HEK293 (cell line): ENCODE measurements at regions not wholly inside any gene's neighbourhood (a gene's known extent, or its start where the extent isn't known, plus 50 kb on each side); places are given as distances from the start of the nearest gene placed in this dataset.

Experiments used
- CTCF ChIA-PET: fragments of 350-600 bp; formaldehyde crosslinking; extraction: SDS; loops from one replicate; lab custom pipeline; 2021; ENCODE audit warnings: antibody characterized with exemption; lab: Yijun Ruan, JAX
- POLR2A ChIA-PET: fragments of 300-600 bp; formaldehyde crosslinking; extraction: SDS; loops from one replicate; lab custom pipeline; 2020; ENCODE audit warnings: antibody characterized with exemption, inconsistent platforms; lab: Yijun Ruan, JAX
- H3K27ac ChIP-seq: fragments of 200-500 bp; sonication (Bioruptor generic); 2 replicates; pipeline ENCODE4 v1.5.1; 2014; ENCODE audit warnings: low read depth, low read length, control low read depth, inconsistent platforms; ENCODE audit errors: extremely low read depth
- H3K36me3 ChIP-seq, 2 experiments: fragments of 200-500 bp in 1 of 2; sonication (Bioruptor generic) in 1 of 2; 1 replicate in 1 of 2; 2 replicates in 1 of 2; pipeline ENCODE4 v1.5.1; 2014 to 2017; ENCODE audit warnings: inconsistent platforms in 2 of 2, low read length in 2 of 2; ENCODE audit not compliant: control insufficient read depth in 2 of 2, insufficient read depth in 1 of 2
- H3K4me1 ChIP-seq: fragments of 200-500 bp; sonication (Bioruptor generic); 2 replicates; pipeline ENCODE4 v1.5.1; 2014; ENCODE audit warnings: mild to moderate bottlenecking, low read length, inconsistent platforms; ENCODE audit not compliant: control insufficient read depth, insufficient read depth
- H3K4me3 ChIP-seq: 2 replicates; pipeline ENCODE4 v1.5.1; 2011; ENCODE audit warnings: low read depth, mild to moderate bottlenecking, control low read depth, low read length, moderate library complexity
- H3K9me3 ChIP-seq: fragments of 200-500 bp; sonication (Bioruptor generic); 2 replicates; pipeline ENCODE4 v1.5.1; 2014; ENCODE audit warnings: low read depth, low read length, inconsistent platforms; ENCODE audit not compliant: control insufficient read depth, insufficient read depth
- BCL11A ChIP-seq: fragments of 450-650 bp; formaldehyde crosslinking; IDR thresholded peaks from 2 replicates; pipeline ENCODE4 v1.5.1; 2016; ENCODE audit warnings: low read depth, missing biosample characterization, missing genetic modification characterization
- FEZF1 ChIP-seq: fragments of 450-650 bp; formaldehyde crosslinking; IDR thresholded peaks from 2 replicates; pipeline ENCODE4 v1.5.1; 2016; ENCODE audit warnings: missing biosample characterization, missing genetic modification characterization
- SP2 ChIP-seq: fragments of 450-650 bp; formaldehyde crosslinking; IDR thresholded peaks from 2 replicates; pipeline ENCODE4 v1.5.1; 2016; ENCODE audit warnings: missing biosample characterization, missing genetic modification characterization
- ZBTB17 ChIP-seq: fragments of 450-650 bp; formaldehyde crosslinking; IDR thresholded peaks from 2 replicates; pipeline ENCODE4 v1.5.1; 2016; ENCODE audit warnings: missing biosample characterization, missing genetic modification characterization
- ZEB2 ChIP-seq: fragments of 450-650 bp; formaldehyde crosslinking; IDR thresholded peaks from 2 replicates; pipeline ENCODE4 v1.5.1; 2016; ENCODE audit warnings: missing biosample characterization, missing genetic modification characterization
- ZNF132 ChIP-seq: fragments of 450-650 bp; formaldehyde crosslinking; IDR thresholded peaks from 2 replicates; pipeline ENCODE4 v1.5.1; 2017; ENCODE audit warnings: missing biosample characterization, missing genetic modification characterization, borderline replicate concordance
- ZNF133 ChIP-seq: fragments of 450-650 bp; formaldehyde crosslinking; IDR thresholded peaks from 2 replicates; pipeline ENCODE4 v1.5.1; 2016; ENCODE audit warnings: missing biosample characterization, missing genetic modification characterization
- ZNF174 ChIP-seq: fragments of 450-650 bp; formaldehyde crosslinking; IDR thresholded peaks from 2 replicates; pipeline ENCODE4 v1.5.0; 2017; ENCODE audit warnings: missing biosample characterization, mild to moderate bottlenecking, missing genetic modification characterization
- ZNF184 ChIP-seq: fragments of 450-650 bp; IDR thresholded peaks from 2 replicates; pipeline ENCODE4 v1.5.1; 2018; ENCODE audit warnings: missing biosample characterization, mild to moderate bottlenecking, missing genetic modification characterization
- ZNF354C ChIP-seq: fragments of 450-650 bp; formaldehyde crosslinking; IDR thresholded peaks from 2 replicates; pipeline ENCODE4 v1.5.1; 2016; ENCODE audit warnings: missing biosample characterization, missing genetic modification characterization, low read depth, borderline replicate concordance
- ZNF416 ChIP-seq: fragments of 450-650 bp; formaldehyde crosslinking; IDR thresholded peaks from 2 replicates; pipeline ENCODE4 v1.5.1; 2016; ENCODE audit warnings: missing biosample characterization, missing genetic modification characterization
- ZNF521 ChIP-seq: fragments of 450-650 bp; formaldehyde crosslinking; IDR thresholded peaks from 2 replicates; pipeline ENCODE4 v1.5.1; 2017; ENCODE audit warnings: missing biosample characterization, mild to moderate bottlenecking, missing genetic modification characterization
- ZNF548 ChIP-seq: fragments of 450-650 bp; formaldehyde crosslinking; IDR thresholded peaks from 2 replicates; pipeline ENCODE4 v1.5.1; 2016; ENCODE audit warnings: missing biosample characterization, missing genetic modification characterization
- ZNF549 ChIP-seq: fragments of 450-650 bp; IDR thresholded peaks from 2 replicates; pipeline ENCODE4 v1.5.1; 2018; ENCODE audit warnings: missing biosample characterization, missing genetic modification characterization, mild to moderate bottlenecking, inconsistent platforms, moderate library complexity
- ZNF610 ChIP-seq: fragments of 450-650 bp; formaldehyde crosslinking; IDR thresholded peaks from 2 replicates; pipeline ENCODE4 v1.5.1; 2016; ENCODE audit warnings: missing biosample characterization, missing genetic modification characterization, borderline replicate concordance
- ZNF707 ChIP-seq: fragments of 450-650 bp; formaldehyde crosslinking; IDR thresholded peaks from 2 replicates; pipeline ENCODE4 v1.5.1; 2016; ENCODE audit warnings: missing biosample characterization, missing genetic modification characterization
- TF ChIP-seq, protein P1 (sequence below): IDR thresholded peaks from 2 replicates; pipeline ENCODE4 v1.6.1; 2011; ENCODE audit warnings: mild to moderate bottlenecking, low read depth, low read length, borderline replicate concordance
- TF ChIP-seq, protein P2 (sequence below): fragments of 450-650 bp; formaldehyde crosslinking; IDR thresholded peaks from 2 replicates; pipeline ENCODE4 v1.5.1; 2016; ENCODE audit warnings: missing biosample characterization, missing genetic modification characterization
- TF ChIP-seq, protein P3 (sequence below): fragments of 450-650 bp; formaldehyde crosslinking; IDR thresholded peaks from 2 replicates; pipeline ENCODE4 v1.5.1; 2017; ENCODE audit warnings: missing biosample characterization, missing genetic modification characterization
- TF ChIP-seq, protein P4 (sequence below): fragments of 450-650 bp; formaldehyde crosslinking; IDR thresholded peaks from 2 replicates; pipeline ENCODE4 v1.5.1; 2016; ENCODE audit warnings: missing biosample characterization, missing genetic modification characterization
- TF ChIP-seq, protein P5 (sequence below): fragments of 450-650 bp; formaldehyde crosslinking; IDR thresholded peaks from 2 replicates; pipeline ENCODE4 v1.5.1; 2017; ENCODE audit warnings: missing biosample characterization, missing genetic modification characterization
- TF ChIP-seq, protein P6 (sequence below): fragments of 450-650 bp; IDR thresholded peaks from 2 replicates; pipeline ENCODE4 v1.5.1; 2018; ENCODE audit warnings: missing biosample characterization, mild to moderate bottlenecking, missing genetic modification characterization

DNA sequence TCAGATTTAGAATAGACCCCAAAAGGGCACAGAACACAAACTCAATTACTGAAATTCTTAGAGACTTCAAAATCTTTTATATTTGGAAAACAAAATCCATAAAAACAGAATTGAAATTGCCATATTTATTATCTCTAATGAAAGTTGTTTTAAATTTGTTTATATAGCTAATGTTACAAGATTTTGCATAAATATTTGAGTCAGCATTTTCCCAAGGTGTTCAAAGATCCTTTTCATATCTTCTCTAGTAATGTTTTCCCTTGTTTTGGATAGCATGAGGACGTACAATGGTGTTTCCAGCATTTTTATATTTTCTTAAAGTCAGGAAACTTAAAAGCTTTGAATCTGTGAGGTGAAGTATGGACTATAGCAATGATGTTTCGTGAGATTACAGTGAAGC lies 235.2 kb upstream of the EPHA7 start (continued):
- TF ChIP-seq ZNF184 (no peak), ZNF416 (no peak), ZNF610 (tag by site-specific recombination) (no peak)

DNA sequence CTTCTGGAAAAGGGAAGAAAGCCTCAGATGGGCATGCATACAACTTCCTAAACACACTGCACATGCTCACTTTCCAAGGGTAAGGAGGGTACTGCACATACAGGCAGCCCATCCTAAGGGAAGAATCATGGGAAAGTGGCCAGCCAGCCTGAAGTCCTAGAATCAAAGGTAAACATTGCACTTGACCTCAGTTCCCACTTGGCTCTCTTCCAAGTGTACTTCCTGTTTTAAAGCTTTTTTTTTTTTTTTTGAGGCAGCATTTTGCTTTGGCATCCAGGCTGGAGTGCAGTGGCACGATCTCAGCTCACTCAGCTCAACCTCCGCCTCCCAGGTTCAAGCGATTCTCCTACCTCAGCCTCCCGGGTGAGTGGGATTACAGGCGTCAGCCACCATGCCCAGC lies 225.3 kb upstream of the EPHA7 start:
- no peaks in the 10 kb centered on the region for H3K9me3 ChIP-seq
- ChIA-PET POLR2A (no interaction called here), CTCF (interaction anchor here (1.0 kb wide), 1 partner anchor 14 kb away, joined by 3 read pairs; no protein-coding TSS in a partner anchor)

More for the DNA sequence above, 225.3 kb upstream of the EPHA7 start:
- H3K4me1 ChIP-seq = no peaks in the 10 kb centered on the region
- H3K27ac ChIP-seq = no peak overlapping the region
- TF ChIP-seq, protein P1, sequence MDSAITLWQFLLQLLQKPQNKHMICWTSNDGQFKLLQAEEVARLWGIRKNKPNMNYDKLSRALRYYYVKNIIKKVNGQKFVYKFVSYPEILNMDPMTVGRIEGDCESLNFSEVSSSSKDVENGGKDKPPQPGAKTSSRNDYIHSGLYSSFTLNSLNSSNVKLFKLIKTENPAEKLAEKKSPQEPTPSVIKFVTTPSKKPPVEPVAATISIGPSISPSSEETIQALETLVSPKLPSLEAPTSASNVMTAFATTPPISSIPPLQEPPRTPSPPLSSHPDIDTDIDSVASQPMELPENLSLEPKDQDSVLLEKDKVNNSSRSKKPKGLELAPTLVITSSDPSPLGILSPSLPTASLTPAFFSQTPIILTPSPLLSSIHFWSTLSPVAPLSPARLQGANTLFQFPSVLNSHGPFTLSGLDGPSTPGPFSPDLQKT = no peak
- TF ChIP-seq, protein P2, sequence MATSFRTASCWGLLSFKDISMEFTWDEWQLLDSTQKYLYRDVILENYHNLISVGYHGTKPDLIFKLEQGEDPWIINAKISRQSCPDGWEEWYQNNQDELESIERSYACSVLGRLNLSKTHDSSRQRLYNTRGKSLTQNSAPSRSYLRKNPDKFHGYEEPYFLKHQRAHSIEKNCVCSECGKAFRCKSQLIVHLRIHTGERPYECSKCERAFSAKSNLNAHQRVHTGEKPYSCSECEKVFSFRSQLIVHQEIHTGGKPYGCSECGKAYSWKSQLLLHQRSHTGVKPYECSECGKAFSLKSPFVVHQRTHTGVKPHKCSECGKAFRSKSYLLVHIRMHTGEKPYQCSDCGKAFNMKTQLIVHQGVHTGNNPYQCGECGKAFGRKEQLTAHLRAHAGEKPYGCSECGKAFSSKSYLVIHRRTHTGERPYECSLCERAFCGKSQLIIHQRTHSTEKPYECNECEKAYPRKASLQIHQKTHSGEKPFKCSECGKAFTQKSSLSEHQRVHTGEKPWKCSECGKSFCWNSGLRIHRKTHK = no peak
- TF ChIP-seq, protein P3, sequence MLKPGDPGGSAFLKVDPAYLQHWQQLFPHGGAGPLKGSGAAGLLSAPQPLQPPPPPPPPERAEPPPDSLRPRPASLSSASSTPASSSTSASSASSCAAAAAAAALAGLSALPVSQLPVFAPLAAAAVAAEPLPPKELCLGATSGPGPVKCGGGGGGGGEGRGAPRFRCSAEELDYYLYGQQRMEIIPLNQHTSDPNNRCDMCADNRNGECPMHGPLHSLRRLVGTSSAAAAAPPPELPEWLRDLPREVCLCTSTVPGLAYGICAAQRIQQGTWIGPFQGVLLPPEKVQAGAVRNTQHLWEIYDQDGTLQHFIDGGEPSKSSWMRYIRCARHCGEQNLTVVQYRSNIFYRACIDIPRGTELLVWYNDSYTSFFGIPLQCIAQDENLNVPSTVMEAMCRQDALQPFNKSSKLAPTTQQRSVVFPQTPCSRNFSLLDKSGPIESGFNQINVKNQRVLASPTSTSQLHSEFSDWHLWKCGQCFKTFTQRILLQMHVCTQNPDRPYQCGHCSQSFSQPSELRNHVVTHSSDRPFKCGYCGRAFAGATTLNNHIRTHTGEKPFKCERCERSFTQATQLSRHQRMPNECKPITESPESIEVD (tag by site-specific recombination) = no peak
- TF ChIP-seq ZBTB17 (tag by site-specific recombination) = no peak
- no peak for TF ChIP-seq BCL11A (tag by site-specific recombination)
- TF ChIP-seq ZNF354C = no peak
- no peak for TF ChIP-seq ZNF548 (tag by site-specific recombination)
- TF ChIP-seq FEZF1 (tag by site-specific recombination) = no peak
- TF ChIP-seq, protein P4, sequence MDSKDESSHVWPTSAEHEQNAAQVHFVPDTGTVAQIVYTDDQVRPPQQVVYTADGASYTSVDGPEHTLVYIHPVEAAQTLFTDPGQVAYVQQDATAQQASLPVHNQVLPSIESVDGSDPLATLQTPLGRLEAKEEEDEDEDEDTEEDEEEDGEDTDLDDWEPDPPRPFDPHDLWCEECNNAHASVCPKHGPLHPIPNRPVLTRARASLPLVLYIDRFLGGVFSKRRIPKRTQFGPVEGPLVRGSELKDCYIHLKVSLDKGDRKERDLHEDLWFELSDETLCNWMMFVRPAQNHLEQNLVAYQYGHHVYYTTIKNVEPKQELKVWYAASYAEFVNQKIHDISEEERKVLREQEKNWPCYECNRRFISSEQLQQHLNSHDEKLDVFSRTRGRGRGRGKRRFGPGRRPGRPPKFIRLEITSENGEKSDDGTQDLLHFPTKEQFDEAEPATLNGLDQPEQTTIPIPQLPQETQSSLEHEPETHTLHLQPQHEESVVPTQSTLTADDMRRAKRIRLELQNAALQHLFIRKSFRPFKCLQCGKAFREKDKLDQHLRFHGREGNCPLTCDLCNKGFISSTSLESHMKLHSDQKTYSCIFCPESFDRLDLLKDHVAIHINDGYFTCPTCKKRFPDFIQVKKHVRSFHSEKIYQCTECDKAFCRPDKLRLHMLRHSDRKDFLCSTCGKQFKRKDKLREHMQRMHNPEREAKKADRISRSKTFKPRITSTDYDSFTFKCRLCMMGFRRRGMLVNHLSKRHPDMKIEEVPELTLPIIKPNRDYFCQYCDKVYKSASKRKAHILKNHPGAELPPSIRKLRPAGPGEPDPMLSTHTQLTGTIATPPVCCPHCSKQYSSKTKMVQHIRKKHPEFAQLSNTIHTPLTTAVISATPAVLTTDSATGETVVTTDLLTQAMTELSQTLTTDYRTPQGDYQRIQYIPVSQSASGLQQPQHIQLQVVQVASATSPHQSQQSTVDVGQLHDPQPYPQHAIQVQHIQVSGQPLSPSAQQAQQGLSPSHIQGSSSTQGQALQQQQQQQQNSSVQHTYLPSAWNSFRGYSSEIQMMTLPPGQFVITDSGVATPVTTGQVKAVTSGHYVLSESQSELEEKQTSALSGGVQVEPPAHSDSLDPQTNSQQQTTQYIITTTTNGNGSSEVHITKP (tag by site-specific recombination) = no peak
- no peak for TF ChIP-seq SP2
- no peak for TF ChIP-seq ZNF707
- no peak for TF ChIP-seq ZNF133
- TF ChIP-seq ZNF174 = no peak
- TF ChIP-seq ZNF132 (tag by site-specific recombination) = no peak
- no peak for TF ChIP-seq ZNF521 (tag by site-specific recombination)
- TF ChIP-seq, protein P5, sequence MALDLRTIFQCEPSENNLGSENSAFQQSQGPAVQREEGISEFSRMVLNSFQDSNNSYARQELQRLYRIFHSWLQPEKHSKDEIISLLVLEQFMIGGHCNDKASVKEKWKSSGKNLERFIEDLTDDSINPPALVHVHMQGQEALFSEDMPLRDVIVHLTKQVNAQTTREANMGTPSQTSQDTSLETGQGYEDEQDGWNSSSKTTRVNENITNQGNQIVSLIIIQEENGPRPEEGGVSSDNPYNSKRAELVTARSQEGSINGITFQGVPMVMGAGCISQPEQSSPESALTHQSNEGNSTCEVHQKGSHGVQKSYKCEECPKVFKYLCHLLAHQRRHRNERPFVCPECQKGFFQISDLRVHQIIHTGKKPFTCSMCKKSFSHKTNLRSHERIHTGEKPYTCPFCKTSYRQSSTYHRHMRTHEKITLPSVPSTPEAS (tag by site-specific recombination) = no peak
- TF ChIP-seq, protein P6, sequence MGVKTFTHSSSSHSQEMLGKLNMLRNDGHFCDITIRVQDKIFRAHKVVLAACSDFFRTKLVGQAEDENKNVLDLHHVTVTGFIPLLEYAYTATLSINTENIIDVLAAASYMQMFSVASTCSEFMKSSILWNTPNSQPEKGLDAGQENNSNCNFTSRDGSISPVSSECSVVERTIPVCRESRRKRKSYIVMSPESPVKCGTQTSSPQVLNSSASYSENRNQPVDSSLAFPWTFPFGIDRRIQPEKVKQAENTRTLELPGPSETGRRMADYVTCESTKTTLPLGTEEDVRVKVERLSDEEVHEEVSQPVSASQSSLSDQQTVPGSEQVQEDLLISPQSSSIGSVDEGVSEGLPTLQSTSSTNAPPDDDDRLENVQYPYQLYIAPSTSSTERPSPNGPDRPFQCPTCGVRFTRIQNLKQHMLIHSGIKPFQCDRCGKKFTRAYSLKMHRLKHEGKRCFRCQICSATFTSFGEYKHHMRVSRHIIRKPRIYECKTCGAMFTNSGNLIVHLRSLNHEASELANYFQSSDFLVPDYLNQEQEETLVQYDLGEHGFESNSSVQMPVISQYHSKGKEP (tag by site-specific recombination) = no peak
- no peak for TF ChIP-seq ZNF549
- no peak for TF ChIP-seq ZEB2 (tag by site-specific recombination)
- no peaks in the 10 kb centered on the region for H3K36me3 ChIP-seq
- H3K4me3 ChIP-seq = no peak overlapping the region
